NOMO-1 treated with DMSO at 0.1 percent for 48 hours (cell line): ENCODE measurements at regions not wholly inside any gene's neighbourhood (a gene's known extent, or its start where the extent isn't known, plus 50 kb on each side); places are given as distances from the start of the nearest gene placed in this dataset.

Experiments used
- DNase-seq: peaks from one replicate; lab custom pipeline; 2025; ENCODE audit not compliant: unreplicated experiment; lab: John Stamatoyannopoulos, UW

GRCh38 chr14:89498878-89499277, 81.8 kb upstream of the FOXN3 start:
- peak; percentile 13 for DNase-seq

DNA sequence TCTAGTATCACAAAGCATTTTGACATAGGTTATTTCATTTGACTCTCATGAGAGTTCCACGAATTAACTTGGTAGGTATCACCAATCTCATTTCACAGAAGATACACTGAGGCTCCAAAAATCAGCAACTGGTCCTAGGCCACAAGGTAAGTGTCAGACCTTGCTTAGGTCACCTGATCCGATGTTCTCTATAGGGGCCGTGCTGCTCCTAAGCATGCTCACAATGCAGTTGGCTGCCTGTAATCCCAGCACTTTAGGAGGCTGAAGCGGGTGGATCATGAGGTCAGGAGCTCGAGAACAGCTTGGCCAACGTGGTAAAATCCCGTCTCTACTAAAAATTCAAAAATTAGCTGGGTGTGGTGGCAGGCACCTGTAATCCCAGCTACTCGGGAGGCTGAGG, 78.7 kb upstream of the FOXN3 start:
- DNase-seq, result no peak

- no peak for DNase-seq
These were observed 77.0 kb upstream of the FOXN3 start for GRCh38 chr14:89493877-89494634.

DNA sequence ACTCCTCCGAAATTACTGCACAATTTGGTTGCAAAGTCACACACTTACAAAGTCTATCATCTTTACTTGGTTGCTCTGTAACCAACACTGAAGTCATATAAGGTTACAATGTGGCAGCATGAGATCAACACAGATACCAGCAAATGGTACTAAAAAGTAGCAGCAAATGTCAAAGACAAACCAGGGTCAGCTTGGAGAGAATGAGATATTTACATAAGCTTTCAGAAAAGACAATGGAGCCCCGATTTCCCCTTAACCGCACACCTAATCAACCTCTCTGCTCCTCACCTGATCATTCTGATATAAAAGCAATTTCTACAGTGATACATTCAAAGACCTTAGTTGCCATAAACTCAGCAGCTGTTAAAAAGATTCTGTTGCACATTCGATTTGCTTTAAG, 76.4 kb upstream of the FOXN3 start:
- no peak for DNase-seq

DNA sequence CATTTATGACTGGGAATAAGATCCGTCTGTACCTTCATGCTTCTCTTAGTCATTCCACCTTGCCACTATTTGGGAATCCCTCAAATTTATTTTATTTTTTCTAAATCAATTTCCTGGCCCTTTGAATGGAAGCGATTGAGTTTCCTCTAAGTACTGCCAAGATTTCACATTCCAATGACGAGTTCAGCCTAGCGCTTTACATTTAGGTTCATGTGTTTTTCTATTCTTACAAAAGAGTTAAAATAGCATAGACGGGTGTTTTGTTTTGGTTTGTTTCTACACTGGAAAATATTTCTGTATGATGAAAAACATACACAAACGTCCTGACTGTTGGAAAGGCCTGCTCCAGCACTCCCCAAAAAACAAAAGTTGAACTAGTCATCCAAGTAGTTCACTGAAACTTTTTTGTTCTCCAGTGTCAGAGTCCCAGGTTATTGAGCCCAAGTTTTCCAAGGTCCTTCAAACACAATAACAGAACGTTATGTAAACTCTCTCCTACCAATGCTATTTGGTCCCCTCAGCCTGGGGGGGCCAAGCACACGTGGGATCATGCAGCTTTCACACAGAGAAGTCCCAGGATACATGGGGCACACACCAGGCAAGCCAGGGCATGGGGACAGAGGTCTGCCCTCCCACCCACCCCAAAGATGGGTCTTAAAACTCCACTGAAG, 74.8 kb upstream of the FOXN3 start:
- no peak for DNase-seq

DNA sequence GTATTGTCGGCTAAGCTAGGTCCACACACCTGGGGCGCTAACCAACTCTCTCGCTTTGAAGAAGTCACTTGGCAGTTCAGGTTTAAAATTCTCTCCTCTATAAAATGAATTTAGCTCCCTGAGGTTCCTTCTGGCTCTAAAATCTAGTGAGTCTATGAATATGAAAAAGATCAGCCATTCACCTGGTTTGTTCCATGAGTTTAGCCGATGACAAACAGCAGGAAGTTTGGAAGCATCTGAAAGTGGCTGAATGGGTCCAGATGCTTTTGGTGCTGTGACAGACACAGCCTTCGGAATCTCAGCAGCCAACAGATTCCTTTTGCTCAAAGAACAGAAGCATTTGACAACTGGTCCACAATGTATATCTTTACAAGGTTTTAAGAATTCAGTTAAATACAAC, 73.4 kb upstream of the FOXN3 start:
- no peak for DNase-seq

DNA sequence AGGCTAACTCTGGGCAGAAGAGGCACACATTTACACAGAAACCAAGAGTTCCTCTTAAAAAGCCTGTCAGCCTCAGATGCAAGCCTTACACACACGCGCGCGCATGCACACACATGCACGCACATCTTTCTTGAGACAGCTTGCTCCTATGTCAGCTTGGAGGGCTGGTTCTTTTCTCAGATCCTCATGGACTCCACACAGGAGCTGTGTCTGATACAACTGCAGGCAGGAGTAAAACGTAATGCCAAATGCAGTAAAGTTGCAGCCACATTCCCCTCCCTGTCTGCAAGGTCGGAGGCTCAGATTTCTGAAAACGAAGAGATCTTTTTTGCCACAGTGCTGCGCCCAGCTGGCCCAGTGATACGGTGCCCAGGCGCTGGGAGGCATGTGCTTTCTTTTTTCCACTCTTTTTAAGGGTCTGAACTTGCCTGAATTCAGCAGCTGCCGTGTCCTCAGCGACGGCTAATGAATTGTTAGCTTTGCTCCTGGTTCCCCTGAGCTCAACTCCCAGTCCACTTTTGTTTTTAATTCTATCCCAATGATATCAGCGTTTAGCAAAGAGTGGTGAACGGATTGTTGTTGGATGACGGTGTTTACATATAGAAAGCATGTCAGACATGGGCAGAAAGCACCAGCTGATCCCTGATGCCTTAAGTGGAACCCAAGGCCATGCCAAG, 72.9 kb upstream of the FOXN3 start:
- peak; percentile 44 for DNase-seq

- peak; percentile 85 for DNase-seq
These were observed 69.9 kb upstream of the FOXN3 start for GRCh38 chr14:89486961-89487360.

DNA sequence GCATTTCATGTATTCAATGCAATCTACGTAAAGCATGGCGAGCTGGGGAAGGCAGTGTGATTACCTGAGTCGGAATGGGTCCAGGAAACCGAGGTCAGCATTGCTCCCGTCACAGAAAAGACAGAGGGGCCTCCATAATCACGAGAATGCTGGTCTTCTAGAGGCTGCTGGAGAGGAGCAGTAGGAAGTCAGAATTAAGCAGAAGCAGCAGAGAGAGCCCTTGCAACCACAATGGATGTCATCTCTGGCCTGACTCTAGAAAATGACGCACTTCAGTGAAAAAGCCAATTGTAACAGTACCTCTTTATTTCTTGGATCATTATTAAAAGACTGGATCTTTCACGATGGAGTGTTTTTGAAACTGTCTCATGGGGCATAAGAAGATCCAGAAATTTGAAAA, 69.5 kb upstream of the FOXN3 start:
- peak; percentile 59 for DNase-seq

DNA sequence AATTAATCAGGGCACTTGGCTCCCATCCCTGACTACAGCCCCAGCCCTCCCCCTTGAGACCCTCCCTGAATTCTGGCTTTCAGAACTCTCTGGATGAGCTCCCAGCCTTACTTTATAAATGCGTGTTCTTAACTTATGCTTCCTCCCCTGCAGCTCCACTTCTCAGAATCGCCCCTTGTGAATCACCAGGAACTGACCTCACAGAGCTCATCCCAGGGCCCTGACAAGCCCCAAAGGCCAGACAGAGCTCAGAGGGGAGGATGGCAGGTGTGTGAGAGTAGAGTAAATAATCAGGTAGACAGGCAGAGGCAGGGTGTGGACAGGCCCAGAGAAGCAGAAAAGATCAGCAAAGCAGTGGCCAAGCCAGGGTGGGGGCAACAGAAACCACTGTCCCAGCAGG, 68.2 kb upstream of the FOXN3 start:
- DNase-seq, result peak; percentile 5

DNA sequence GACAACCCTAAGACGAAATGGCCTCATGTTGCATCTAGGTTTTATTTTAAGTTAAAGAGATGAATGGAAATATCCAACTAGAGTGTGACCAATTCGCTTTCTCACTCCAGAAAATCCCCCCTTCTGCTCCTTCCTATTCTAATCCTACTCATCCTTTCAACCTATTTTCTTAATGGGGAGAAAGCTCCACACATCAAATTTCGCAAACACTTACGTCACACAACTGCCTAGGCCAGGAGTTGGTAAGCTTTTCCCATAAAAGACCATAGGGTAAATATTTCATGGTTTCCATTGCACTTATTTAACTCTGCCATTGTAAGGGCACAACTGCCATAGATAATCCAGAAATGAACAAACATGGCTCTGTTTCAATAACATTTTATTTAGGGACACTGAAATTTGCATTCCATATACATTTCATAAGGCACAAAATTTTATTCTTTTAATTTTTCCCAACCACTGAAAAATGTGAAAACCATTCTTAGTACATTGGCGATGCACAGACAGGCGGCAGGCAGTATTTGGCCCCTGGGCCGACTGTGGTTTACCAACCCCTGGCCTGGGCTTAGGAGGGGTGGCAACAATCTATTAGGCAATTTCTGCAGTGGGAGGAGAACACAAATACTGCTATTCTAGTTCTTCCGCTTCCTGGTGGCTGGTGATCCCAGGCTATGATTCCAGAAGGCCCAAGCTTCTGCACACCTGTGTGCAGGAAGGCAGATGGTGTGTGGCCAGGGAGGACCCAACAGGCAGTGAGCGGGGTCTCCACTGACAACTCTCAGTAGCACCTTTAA, 67.2 kb upstream of the FOXN3 start:
- DNase-seq, result peak; percentile 89

DNA sequence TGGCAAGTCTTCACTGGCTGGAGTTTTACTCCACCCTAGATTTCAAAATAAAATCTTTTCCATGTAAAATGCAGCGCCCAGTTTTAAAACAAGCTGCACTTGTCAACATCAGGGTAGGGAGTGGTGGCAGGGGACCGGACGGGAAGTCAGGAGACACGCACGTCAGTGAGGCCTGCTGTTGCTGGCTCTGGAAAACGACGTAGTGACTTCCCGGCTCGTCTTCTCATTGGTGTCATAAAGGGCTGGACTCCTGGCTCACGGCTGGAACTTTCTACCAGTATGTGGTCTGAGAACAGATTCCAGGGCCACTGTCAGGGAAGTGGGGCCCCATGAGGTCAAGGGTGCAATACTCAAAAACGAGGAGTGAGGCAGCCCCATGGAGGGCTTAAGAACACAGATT, 64.2 kb upstream of the FOXN3 start:
- no peak for DNase-seq

DNA sequence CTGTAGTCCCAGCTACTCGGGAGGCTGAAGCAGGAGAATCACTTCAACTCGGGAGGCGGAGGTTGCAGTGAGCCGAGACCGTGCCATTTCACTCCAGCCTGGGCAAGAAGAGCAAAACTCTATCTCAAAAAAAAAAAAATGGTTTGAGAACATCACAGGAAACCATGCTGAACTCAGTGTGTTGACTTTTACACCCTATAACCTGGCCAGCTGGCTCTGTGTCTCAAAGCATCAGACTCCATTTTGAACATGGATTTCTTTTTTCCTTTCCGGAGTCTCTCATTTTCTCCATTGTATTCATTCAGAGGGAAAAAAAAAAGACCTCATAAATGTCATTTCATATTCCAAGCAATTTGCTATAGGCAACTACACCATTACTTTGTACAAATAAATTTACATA, 63.2 kb upstream of the FOXN3 start:
- DNase-seq, result no peak

GRCh38 chr14:89479802-89480201, 62.8 kb upstream of the FOXN3 start:
- peak; percentile 91 for DNase-seq

- no peak for DNase-seq
These were observed 60.4 kb upstream of the FOXN3 start for GRCh38 chr14:89477391-89477790.

DNA sequence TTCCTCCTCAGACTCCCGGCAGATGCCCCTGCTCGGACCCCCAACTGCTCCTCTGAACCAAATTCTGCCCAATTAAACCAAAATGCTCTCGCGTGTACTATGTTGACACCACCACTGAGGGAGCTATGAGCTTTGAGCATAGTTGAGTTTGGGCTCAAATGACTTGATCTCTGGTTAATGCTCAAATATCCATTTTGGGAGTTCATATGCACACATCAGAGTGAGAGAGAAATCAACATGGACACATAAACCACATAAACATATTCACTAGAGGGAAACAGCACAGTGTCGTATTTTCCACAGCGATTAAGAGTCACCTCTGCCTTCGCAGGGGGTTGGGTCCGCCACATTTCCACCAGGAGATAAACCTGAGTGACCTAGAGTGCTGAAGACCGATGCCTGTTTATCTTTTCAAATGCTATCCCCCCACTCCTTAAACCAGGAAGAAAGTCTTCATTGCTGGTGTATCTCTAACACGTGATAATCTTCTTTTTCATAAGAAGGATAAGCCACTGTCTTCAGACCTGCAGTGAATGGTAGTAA, 59.4 kb upstream of the FOXN3 start:
- DNase-seq, result no peak

GRCh38 chr14:89474464-89474863, 57.4 kb upstream of the FOXN3 start:
- no peak for DNase-seq

GRCh38 chr14:89473989-89474388, 57.0 kb upstream of the FOXN3 start:
- DNase-seq, result no peak

GRCh38 chr14:89473569-89473968, 56.5 kb upstream of the FOXN3 start:
- no peak for DNase-seq

- no peak for DNase-seq
These were observed 53.4 kb upstream of the FOXN3 start for GRCh38 chr14:89470401-89470800.
